ENCODE measurements at regions not wholly inside any gene's neighbourhood (a gene's known extent, or its start where the extent isn't known, plus 50 kb on each side); places are given as distances from the start of the nearest gene placed in this dataset.

DNA sequence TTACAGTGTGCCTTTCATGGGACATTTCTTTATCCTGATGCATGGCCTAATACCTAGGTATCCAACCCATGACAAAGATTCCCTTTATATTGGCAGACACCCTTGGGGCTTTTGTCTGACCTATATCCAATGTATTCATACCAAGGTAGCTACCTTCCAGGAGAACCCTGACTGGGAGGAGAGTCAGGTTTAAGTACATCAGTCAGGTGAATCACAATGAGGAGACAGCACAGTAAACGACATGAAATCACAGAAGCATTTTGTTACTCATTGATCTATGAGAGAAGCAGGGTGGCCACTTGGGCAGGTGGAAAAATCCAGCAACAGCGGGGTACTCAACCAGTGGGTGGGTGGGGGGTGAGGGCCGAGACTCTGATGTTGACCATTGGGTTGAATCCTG is 527.4 kb upstream of the ATXN8OS start:
- no TSS peak for BruUV-seq (replicated peaks)
- no peaks in the 10 kb centered on the region for H4K20me1 ChIP-seq (replicated peaks; ENCODE audit: control insufficient read depth, insufficient read depth, low read length)
- TF ChIP-seq ZNF79 (CRISPR knock-in tag; IDR thresholded peaks at IDR 0.05; ENCODE audit: low read depth) (no peak), SRSF3 (IDR thresholded peaks at IDR 0.05; ENCODE audit: insufficient read depth, low read length) (no peak), PCBP1 (IDR thresholded peaks at IDR 0.05; ENCODE audit: low read depth, low read length, poor library complexity, severe bottlenecking) (no peak), ZNF780A (CRISPR knock-in tag; IDR thresholded peaks at IDR 0.05) (no peak), ZNF146 (CRISPR knock-in tag; IDR thresholded peaks at IDR 0.05; ENCODE audit: unreplicated experiment) (no peak), HLTF (IDR thresholded peaks at IDR 0.05) (no peak), ZBTB1 (CRISPR knock-in tag; IDR thresholded peaks at IDR 0.05; ENCODE audit: borderline replicate concordance, low read depth) (no peak), PREB (CRISPR knock-in tag; IDR thresholded peaks at IDR 0.05) (no peak), RAD21 (CRISPR knock-in tag; conservative IDR thresholded peaks at IDR 0.05 in 1 of 2, IDR thresholded peaks at IDR 0.05 in 1 of 2) (no peak)
- TF ChIP-seq, protein P1, sequence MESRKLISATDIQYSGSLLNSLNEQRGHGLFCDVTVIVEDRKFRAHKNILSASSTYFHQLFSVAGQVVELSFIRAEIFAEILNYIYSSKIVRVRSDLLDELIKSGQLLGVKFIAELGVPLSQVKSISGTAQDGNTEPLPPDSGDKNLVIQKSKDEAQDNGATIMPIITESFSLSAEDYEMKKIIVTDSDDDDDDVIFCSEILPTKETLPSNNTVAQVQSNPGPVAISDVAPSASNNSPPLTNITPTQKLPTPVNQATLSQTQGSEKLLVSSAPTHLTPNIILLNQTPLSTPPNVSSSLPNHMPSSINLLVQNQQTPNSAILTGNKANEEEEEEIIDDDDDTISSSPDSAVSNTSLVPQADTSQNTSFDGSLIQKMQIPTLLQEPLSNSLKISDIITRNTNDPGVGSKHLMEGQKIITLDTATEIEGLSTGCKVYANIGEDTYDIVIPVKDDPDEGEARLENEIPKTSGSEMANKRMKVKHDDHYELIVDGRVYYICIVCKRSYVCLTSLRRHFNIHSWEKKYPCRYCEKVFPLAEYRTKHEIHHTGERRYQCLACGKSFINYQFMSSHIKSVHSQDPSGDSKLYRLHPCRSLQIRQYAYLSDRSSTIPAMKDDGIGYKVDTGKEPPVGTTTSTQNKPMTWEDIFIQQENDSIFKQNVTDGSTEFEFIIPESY (CRISPR knock-in tag; IDR thresholded peaks at IDR 0.05) = no peak
- TF ChIP-seq, protein P2, sequence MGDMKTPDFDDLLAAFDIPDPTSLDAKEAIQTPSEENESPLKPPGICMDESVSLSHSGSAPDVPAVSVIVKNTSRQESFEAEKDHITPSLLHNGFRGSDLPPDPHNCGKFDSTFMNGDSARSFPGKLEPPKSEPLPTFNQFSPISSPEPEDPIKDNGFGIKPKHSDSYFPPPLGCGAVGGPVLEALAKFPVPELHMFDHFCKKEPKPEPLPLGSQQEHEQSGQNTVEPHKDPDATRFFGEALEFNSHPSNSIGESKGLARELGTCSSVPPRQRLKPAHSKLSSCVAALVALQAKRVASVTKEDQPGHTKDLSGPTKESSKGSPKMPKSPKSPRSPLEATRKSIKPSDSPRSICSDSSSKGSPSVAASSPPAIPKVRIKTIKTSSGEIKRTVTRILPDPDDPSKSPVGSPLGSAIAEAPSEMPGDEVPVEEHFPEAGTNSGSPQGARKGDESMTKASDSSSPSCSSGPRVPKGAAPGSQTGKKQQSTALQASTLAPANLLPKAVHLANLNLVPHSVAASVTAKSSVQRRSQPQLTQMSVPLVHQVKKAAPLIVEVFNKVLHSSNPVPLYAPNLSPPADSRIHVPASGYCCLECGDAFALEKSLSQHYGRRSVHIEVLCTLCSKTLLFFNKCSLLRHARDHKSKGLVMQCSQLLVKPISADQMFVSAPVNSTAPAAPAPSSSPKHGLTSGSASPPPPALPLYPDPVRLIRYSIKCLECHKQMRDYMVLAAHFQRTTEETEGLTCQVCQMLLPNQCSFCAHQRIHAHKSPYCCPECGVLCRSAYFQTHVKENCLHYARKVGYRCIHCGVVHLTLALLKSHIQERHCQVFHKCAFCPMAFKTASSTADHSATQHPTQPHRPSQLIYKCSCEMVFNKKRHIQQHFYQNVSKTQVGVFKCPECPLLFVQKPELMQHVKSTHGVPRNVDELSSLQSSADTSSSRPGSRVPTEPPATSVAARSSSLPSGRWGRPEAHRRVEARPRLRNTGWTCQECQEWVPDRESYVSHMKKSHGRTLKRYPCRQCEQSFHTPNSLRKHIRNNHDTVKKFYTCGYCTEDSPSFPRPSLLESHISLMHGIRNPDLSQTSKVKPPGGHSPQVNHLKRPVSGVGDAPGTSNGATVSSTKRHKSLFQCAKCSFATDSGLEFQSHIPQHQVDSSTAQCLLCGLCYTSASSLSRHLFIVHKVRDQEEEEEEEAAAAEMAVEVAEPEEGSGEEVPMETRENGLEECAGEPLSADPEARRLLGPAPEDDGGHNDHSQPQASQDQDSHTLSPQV (IDR thresholded peaks at IDR 0.05) = no peak
- TF ChIP-seq, protein P3, sequence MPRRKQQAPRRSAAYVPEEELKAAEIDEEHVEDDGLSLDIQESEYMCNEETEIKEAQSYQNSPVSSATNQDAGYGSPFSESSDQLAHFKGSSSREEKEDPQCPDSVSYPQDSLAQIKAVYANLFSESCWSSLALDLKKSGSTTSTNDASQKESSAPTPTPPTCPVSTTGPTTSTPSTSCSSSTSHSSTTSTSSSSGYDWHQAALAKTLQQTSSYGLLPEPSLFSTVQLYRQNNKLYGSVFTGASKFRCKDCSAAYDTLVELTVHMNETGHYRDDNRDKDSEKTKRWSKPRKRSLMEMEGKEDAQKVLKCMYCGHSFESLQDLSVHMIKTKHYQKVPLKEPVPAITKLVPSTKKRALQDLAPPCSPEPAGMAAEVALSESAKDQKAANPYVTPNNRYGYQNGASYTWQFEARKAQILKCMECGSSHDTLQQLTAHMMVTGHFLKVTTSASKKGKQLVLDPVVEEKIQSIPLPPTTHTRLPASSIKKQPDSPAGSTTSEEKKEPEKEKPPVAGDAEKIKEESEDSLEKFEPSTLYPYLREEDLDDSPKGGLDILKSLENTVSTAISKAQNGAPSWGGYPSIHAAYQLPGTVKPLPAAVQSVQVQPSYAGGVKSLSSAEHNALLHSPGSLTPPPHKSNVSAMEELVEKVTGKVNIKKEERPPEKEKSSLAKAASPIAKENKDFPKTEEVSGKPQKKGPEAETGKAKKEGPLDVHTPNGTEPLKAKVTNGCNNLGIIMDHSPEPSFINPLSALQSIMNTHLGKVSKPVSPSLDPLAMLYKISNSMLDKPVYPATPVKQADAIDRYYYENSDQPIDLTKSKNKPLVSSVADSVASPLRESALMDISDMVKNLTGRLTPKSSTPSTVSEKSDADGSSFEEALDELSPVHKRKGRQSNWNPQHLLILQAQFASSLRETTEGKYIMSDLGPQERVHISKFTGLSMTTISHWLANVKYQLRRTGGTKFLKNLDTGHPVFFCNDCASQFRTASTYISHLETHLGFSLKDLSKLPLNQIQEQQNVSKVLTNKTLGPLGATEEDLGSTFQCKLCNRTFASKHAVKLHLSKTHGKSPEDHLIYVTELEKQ (CRISPR knock-in tag; IDR thresholded peaks at IDR 0.05) = no peak

More for the DNA sequence above, 527.4 kb upstream of the ATXN8OS start:
- ChIA-PET CTCF (ENCODE audit: low intra/inter-chr PET ratio) (no interaction called here), POLR2A (no interaction called here)
- Histone ChIP-seq H3K4me3 (no peak overlapping the region), H3K36me3 (ENCODE audit: control insufficient read depth, insufficient read depth, low read length) (no peaks in the 10 kb centered on the region), H3K9me1 (ENCODE audit: control insufficient read depth, insufficient read depth, low read length) (no peaks in the 10 kb centered on the region), H3K9me3 (replicated peaks; ENCODE audit: control insufficient read depth, insufficient read depth, low read depth, low read length) (no peaks in the 10 kb centered on the region), H3K4me1 (replicated peaks in 1 of 2; ENCODE audit: control insufficient read depth in 2 of 2, insufficient read depth in 2 of 2, low read length in 2 of 2) (no peaks in the 10 kb centered on the region), H3K27ac (ENCODE audit: extremely low read depth, low read depth, low read length) (no peak overlapping the region), H2AFZ (ENCODE audit: low read depth, low read length) (no peak overlapping the region), H3K79me2 (ENCODE audit: control insufficient read depth, insufficient read depth, low read length) (no peaks in the 10 kb centered on the region), H3K4me2 (ENCODE audit: insufficient read depth, low read length) (no peak overlapping the region), H3K9ac (ENCODE audit: insufficient read depth in 1 of 2, low read depth in 2 of 2, low read length in 2 of 2) (no peak overlapping the region), H3K27me3 (ENCODE audit: control insufficient read depth in 2 of 2, insufficient read depth in 2 of 2, low read length in 2 of 2) (no peaks in the 10 kb centered on the region)
- intact Hi-C loops (cut with micrococcal nuclease) = no loop called here
- no peak for FAIRE-seq
- WGBS (ENCODE audit: insufficient coverage, low coverage, missing lambda C conversion rate) = 0% methylated on average over 3 of the region's 3 CpGs
- no peak for ATAC-seq
- in situ Hi-C loops (cut with MboI) = loop anchor here (25.0 kb wide), 1 partner anchor 257 kb away; no protein-coding TSS in a partner anchor
- no peak for DNase-seq (ENCODE audit: extremely low read depth in 1 of 4, low spot score in 3 of 4)

Data from K562 (cell line).